Smooth muscle cell (in vitro differentiated cells): ENCODE measurements at regions not wholly inside any gene's neighbourhood (a gene's known extent, or its start where the extent isn't known, plus 50 kb on each side); places are given as distances from the start of the nearest gene placed in this dataset.

Experiments used
- DNase-seq: peaks from one replicate; lab custom pipeline; 2025; ENCODE audit not compliant: unreplicated experiment; lab: John Stamatoyannopoulos, UW
- H2AFZ ChIP-seq: fragments of 200-600 bp; sonication (generic); 2 replicates; pipeline ENCODE4 v1.6.0; 2016; ENCODE audit warnings: antibody characterized with exemption, low read depth, mild to moderate bottlenecking
- H3F3A ChIP-seq: fragments of 200-600 bp; sonication (generic); 2 replicates; pipeline ENCODE4 v1.6.0; 2017; ENCODE audit warnings: antibody characterized with exemption, low read depth
- H3K27ac ChIP-seq: fragments of 200-600 bp; sonication (generic); 2 replicates; pipeline ENCODE4 v1.5.1; 2016; ENCODE audit warnings: low read depth, mild to moderate bottlenecking
- H3K27me3 ChIP-seq: fragments of 200-600 bp; sonication (generic); 2 replicates; pipeline ENCODE4 v1.6.1; 2016; ENCODE audit warnings: low read depth, mild to moderate bottlenecking
- H3K36me3 ChIP-seq: fragments of 200-600 bp; sonication (generic); 2 replicates; pipeline ENCODE4 v1.5.1; 2016; ENCODE audit warnings: low read depth
- H3K4me1 ChIP-seq: fragments of 200-600 bp; sonication (generic); 2 replicates; pipeline ENCODE4 v1.5.1; 2016; ENCODE audit warnings: low read depth
- H3K4me2 ChIP-seq: fragments of 200-600 bp; sonication (generic); 2 replicates; pipeline ENCODE4 v1.6.0; 2016; ENCODE audit warnings: mild to moderate bottlenecking
- H3K4me3 ChIP-seq: fragments of 200-600 bp; sonication (generic); 2 replicates; pipeline ENCODE4 v1.5.1; 2016; ENCODE audit warnings: mild to moderate bottlenecking
- H3K79me2 ChIP-seq: fragments of 200-600 bp; sonication (generic); 2 replicates; pipeline ENCODE4 v1.6.0; 2016; ENCODE audit warnings: low read depth, mild to moderate bottlenecking
- H3K9ac ChIP-seq: fragments of 200-600 bp; sonication (generic); 2 replicates; pipeline ENCODE4 v1.6.0; 2016; ENCODE audit warnings: low read depth
- H3K9me3 ChIP-seq: fragments of 200-600 bp; sonication (generic); replicated peaks from 2 replicates; pipeline ENCODE4 v1.5.1; 2016; ENCODE audit warnings: low read depth
- H4K20me1 ChIP-seq: fragments of 200-600 bp; sonication (generic); 2 replicates; pipeline ENCODE4 v1.6.0; 2016; ENCODE audit warnings: low read depth
- CTCF ChIP-seq: fragments of 200-600 bp; sonication (generic); IDR thresholded peaks from 2 replicates; pipeline ENCODE4 v1.5.1; 2017; ENCODE audit warnings: borderline replicate concordance, mild to moderate bottlenecking, antibody characterized with exemption; ENCODE audit not compliant: insufficient read depth, poor library complexity, severe bottlenecking
- WGBS: methylation state at CpG from one replicate; pipeline ENCODE4 v1.1.7; 2016; ENCODE audit warnings: low lambda C conversion rate; 5-methylcytosine and 5-hydroxymethylcytosine counted together

GRCh38 chr15:81547521-81548132 lies 173.6 kb upstream of the TMC3 start:
- 88% methylated on average over 2 of the region's 2 CpGs for WGBS
- Histone ChIP-seq H2AFZ (no peak overlapping the region), H3K9me3 (no peaks in the 10 kb centered on the region), H3K9ac (no peak overlapping the region), H3K27ac (no peak overlapping the region), H3K4me3 (no peak overlapping the region), H3K79me2 (no peaks in the 10 kb centered on the region), H3F3A (no peaks in the 10 kb centered on the region), H3K36me3 (no peaks in the 10 kb centered on the region), H3K4me2 (no peak overlapping the region), H4K20me1 (no peaks in the 10 kb centered on the region), H3K4me1 (no peaks in the 10 kb centered on the region), H3K27me3 (peaks cover 7% of the 10 kb centered on the region)
- no peak for DNase-seq
- no peak for TF ChIP-seq CTCF

GRCh38 chr15:81544385-81544784 lies 170.4 kb upstream of the TMC3 start:
- Histone ChIP-seq H3K79me2 (no peaks in the 10 kb centered on the region), H2AFZ (no peak overlapping the region), H3K4me1 (no peaks in the 10 kb centered on the region), H3K9ac (no peak overlapping the region), H4K20me1 (no peaks in the 10 kb centered on the region), H3K4me3 (no peak overlapping the region), H3F3A (no peaks in the 10 kb centered on the region), H3K27me3 (peaks cover 7% of the 10 kb centered on the region), H3K27ac (no peak overlapping the region), H3K4me2 (no peak overlapping the region), H3K36me3 (no peaks in the 10 kb centered on the region), H3K9me3 (no peaks in the 10 kb centered on the region)
- 93% methylated on average over 2 of the region's 2 CpGs for WGBS
- TF ChIP-seq CTCF, result no peak
- no peak for DNase-seq

DNA sequence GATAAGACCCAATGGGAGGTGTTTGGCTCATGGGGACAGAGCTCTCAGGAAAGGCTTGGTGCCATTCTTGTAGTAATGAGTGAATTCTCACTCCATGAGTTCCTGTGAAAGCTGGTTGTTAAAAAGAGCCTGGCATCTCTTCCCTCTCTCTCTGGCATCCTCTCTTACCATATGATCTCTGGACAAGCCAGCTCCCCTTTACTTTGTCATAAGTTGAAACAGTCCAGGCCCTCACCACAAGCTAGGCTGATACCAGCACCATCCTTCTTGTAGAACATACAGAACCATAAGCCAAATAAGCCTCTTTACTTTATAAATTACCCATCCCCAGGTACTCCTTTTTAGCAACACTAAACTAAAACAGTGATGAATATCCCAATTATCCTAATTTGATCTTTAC lies 166.9 kb upstream of the TMC3 start:
- Histone ChIP-seq H3K9me3 (no peaks in the 10 kb centered on the region), H3K4me1 (no peaks in the 10 kb centered on the region), H4K20me1 (no peaks in the 10 kb centered on the region), H3K27me3 (peaks cover 5% of the 10 kb centered on the region), H3K4me2 (no peak overlapping the region), H3K79me2 (no peaks in the 10 kb centered on the region), H3K36me3 (no peaks in the 10 kb centered on the region), H2AFZ (no peak overlapping the region), H3K9ac (no peak overlapping the region), H3F3A (no peaks in the 10 kb centered on the region), H3K4me3 (no peak overlapping the region), H3K27ac (no peak overlapping the region)
- DNase-seq, result no peak
- TF ChIP-seq CTCF, result no peak

- Histone ChIP-seq H3K27me3 (no peaks in the 10 kb centered on the region), H3K36me3 (no peaks in the 10 kb centered on the region), H3F3A (no peaks in the 10 kb centered on the region), H3K9me3 (no peaks in the 10 kb centered on the region), H3K4me2 (no peak overlapping the region), H2AFZ (no peak overlapping the region), H3K4me3 (no peak overlapping the region), H3K27ac (no peak overlapping the region), H3K9ac (no peak overlapping the region), H3K4me1 (no peaks in the 10 kb centered on the region), H3K79me2 (no peaks in the 10 kb centered on the region), H4K20me1 (no peaks in the 10 kb centered on the region)
- 77% methylated on average over 6 of the region's 6 CpGs for WGBS
- no peak for DNase-seq
- TF ChIP-seq CTCF, result no peak
Measured at GRCh38 chr15:81536356-81536755, 162.3 kb upstream of the TMC3 start.
